Tibial nerve (tissue), 3 donors: ENCODE measurements at regions not wholly inside any gene's neighbourhood (a gene's known extent, or its start where the extent isn't known, plus 50 kb on each side); places are given as distances from the start of the nearest gene placed in this dataset.

Experiments used
- CTCF ChIP-seq, 5 experiments: fragments of 200-600 bp in 3 of 5; fragments of 450-650 bp in 2 of 5; sonication (generic) in 3 of 5; IDR thresholded peaks; one replicate each; pipeline ENCODE4 v1.5.1; 2016 to 2019; ENCODE audit warnings: antibody characterized with exemption in 5 of 5, mild to moderate bottlenecking in 3 of 5, moderate library complexity in 2 of 5
- POLR2A ChIP-seq, 2 donors: fragments of 450-650 bp; IDR thresholded peaks; one replicate each; pipeline ENCODE4 v1.6.1; 2017; ENCODE audit warnings: antibody characterized with exemption in 2 of 2, mild to moderate bottlenecking in 2 of 2, moderate library complexity in 2 of 2

GRCh38 chr2:203651621-203652020, 54.8 kb upstream of the CD28 start:
- TF ChIP-seq CTCF (IDR thresholded peaks at IDR 0.05): no peak
- TF ChIP-seq POLR2A (IDR thresholded peaks at IDR 0.05): no peak
